GM21528 (cell line): ENCODE measurements at regions not wholly inside any gene's neighbourhood (a gene's known extent, or its start where the extent isn't known, plus 50 kb on each side); places are given as distances from the start of the nearest gene placed in this dataset.

Experiments
- ATAC-seq: cut with Tn5 transposase; IDR thresholded peaks from one replicate; pipeline ENCODE4 v1.9.1; 2021; ENCODE audit warnings: mild to moderate bottlenecking, moderate library complexity; ENCODE audit not compliant: unreplicated experiment, low FRiP score

DNA sequence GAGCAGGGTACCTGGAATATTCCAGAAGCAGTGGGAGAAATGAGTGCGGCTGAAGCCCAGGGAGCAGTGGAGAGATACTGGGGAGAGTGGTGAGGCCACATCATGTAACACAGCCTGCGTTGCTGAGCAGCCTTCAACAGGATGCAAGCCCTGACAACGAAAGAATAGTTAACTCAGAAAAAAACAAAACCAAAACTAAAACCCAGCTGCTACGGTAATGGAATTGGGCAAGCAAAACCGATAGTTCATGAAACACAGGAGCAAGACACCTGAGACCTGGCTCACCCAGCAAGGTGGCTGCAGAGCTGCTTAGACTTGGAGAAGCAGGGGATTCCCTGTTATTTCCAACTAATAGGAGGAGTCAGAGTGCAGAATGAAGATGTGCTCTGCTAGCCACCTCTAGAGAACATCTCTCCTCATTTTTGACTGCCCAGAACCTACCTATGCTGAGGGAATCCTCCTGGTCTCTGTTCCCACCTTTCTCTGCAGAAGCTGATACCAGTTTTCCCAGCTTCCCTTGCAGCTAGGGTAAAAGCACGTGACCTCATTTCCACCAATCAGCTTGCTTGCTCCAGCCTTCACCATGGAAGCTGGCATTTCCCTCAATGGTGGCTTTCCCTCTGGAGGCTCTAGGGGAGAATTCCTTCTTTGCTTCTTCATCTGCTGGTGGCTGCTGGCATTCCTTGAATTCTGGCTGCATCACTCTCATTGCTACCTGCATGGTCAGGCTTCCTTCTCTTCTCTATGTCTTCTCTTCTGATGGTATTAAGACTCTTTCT lies 59.4 kb upstream of the XYLT1 start:
- ATAC-seq, result peak; percentile 67

DNA sequence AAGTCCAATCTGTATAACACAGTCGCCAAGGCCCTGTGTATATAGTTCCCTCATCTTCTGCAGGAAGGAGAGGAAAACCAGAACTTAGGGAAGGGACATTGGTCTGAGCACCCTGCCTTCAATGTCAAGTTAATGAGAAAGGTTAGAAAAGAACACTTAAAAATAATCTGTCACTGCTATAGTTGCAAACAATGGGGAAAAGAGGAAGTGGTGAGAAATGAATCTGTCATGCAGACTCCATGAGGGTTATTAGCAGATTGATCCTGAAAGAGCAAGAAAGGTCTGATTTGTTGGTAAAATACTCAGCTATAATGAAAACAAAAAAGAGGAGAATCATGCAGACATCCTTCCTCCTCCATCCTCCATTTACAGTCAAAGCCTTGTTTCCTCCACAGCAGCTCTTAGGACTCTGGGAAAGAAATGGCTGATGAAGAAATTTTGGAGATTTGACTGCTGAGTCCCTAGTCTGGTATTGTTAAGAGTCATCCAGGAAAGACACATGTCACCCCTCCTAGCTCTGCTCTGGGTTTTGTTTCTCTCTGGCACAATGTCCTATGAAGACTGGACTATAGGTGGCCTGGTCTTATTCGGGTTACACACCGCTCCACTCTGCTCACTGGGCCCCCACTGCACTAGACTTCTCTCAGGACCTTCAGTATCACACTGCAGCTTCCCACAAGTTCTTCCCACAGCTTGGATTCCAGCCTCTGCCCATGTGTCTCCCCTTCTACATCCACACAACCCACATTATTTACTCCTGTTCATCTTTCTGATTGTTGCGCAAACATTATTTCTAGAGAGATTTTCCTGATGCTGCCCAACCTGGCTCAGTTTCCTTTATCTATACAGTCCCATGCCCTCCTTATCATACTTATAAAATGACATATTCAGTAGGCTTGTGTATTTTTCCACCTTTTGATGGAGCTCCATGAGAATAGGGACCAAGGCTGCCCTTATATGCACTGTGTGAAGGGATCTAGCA lies 56.5 kb upstream of the XYLT1 start:
- ATAC-seq, result no peak

DNA sequence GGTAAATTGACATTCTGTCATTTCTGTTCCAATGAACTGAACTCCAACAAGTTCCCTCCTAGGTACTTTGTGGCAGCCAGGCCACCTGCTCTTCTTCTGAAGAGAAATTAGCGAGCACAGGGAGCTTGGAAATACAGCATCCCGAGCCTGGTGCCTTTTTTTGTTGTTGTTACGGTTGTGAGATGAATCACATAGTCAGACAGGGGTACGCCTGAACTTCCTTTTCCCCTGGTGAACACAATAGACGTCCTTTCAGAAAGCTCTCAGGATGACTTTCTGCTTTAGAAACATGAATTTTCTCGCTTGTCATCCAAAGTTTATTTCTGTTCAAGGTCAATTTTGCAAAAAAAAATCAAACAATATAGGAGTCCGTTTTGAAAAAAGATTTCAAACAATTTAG lies 53.9 kb upstream of the XYLT1 start:
- ATAC-seq, result no peak

DNA sequence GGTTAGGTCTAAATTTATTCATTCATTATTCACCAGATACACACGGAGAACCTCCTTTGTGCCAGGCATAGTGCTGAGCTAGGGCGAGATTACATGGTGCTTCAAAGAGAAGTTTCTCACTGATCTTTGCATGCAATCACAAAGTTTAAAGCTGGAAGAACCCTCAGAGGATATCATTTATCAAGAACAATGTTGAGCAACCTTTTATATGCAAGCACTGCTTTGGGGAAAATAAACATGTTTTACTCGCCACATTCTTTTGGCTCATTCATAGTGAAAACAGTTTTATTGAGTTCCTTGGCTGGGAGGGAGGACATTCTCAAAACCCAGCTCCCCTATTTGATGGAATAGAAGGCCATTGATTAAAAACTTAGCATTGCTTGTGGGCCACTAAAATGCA lies 49.8 kb upstream of the XYLT1 start:
- ATAC-seq, result no peak
